ENCODE measurements at regions not wholly inside any gene's neighbourhood (a gene's known extent, or its start where the extent isn't known, plus 50 kb on each side); places are given as distances from the start of the nearest gene placed in this dataset.
"Not testable (repeated sequence)": the region's sequence is repeated elsewhere in the genome, so short reads cannot be mapped to it uniquely, and the experiment has no call there.

DNA sequence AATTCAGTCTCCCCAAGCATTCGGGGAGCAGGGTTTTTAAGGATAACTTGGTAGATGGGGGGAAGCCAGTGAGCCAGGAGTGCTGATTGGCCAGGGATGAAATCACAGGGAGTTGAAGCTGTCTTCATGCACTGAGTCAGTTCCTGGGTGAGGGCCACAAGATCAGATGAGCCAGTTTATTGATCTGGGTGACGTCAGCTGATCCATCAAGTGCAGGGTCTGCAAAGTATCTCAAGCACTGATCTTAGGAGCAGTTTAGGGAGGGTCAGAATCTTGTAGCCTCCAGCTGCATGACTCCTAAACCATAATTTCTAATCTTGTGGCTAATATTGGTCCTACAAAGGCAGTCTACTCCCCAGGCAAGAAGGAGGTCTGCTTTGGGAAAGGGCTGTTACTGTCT is 74.4 kb downstream of the CBLN4 start:
- TF ChIP-seq EZH2 (IDR thresholded peaks at IDR 0.05; ENCODE audit: low read depth), result not testable (repeated sequence)
- TF ChIP-seq, protein P1, sequence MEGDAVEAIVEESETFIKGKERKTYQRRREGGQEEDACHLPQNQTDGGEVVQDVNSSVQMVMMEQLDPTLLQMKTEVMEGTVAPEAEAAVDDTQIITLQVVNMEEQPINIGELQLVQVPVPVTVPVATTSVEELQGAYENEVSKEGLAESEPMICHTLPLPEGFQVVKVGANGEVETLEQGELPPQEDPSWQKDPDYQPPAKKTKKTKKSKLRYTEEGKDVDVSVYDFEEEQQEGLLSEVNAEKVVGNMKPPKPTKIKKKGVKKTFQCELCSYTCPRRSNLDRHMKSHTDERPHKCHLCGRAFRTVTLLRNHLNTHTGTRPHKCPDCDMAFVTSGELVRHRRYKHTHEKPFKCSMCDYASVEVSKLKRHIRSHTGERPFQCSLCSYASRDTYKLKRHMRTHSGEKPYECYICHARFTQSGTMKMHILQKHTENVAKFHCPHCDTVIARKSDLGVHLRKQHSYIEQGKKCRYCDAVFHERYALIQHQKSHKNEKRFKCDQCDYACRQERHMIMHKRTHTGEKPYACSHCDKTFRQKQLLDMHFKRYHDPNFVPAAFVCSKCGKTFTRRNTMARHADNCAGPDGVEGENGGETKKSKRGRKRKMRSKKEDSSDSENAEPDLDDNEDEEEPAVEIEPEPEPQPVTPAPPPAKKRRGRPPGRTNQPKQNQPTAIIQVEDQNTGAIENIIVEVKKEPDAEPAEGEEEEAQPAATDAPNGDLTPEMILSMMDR (conservative IDR thresholded peaks at IDR 0.05), result not testable (repeated sequence)

All from PC-9 (cell line).